GM18499 (cell line): ENCODE measurements at regions not wholly inside any gene's neighbourhood (a gene's known extent, or its start where the extent isn't known, plus 50 kb on each side); places are given as distances from the start of the nearest gene placed in this dataset.
"Not testable (repeated sequence)": the region's sequence is repeated elsewhere in the genome, so short reads cannot be mapped to it uniquely, and the experiment has no call there.

Experiments
- ATAC-seq: cut with Tn5 transposase; IDR thresholded peaks from one replicate; pipeline ENCODE4 v1.9.1; 2021; ENCODE audit warnings: moderate number of reproducible peaks; ENCODE audit not compliant: insufficient read depth, unreplicated experiment

DNA sequence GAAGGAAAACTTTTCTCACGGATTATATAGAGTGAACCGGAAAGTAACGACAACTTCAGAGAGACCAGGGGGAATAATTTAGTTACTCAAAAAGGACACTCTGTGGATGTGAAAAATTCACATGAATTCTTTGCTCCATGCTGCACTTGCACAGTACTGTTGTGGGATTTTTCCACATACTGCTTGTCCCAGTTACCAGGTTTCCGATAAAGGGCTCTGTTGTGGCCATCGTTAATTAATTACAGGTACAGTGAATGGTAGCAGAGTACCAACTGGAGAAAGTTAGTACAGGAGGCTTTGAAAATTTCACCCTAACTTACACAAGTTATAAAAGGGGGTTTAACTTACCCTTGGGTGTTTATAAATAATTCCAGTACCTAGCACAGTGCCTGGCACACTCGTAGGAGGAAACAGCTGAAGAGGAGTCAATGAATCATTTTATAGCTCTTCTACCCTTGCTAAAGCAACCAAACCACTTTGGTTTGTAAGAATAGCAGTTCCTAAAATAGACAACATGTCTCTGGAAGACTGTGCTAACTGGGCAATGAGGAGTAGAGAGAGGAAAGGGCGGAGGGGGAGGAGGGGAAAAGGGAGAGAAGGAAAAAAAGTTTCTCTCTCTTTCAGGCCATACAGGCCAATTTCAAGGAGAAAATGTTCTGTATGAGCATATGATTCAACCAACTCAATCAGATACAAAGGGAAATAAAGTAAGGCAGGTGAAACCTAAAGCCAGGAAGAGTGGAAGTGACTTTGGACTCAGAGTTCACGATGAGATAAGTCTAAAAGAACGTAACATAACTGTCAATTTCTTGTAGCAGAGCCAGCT lies 98.3 kb upstream of the MAGI3 start:
- ATAC-seq = no peak

DNA sequence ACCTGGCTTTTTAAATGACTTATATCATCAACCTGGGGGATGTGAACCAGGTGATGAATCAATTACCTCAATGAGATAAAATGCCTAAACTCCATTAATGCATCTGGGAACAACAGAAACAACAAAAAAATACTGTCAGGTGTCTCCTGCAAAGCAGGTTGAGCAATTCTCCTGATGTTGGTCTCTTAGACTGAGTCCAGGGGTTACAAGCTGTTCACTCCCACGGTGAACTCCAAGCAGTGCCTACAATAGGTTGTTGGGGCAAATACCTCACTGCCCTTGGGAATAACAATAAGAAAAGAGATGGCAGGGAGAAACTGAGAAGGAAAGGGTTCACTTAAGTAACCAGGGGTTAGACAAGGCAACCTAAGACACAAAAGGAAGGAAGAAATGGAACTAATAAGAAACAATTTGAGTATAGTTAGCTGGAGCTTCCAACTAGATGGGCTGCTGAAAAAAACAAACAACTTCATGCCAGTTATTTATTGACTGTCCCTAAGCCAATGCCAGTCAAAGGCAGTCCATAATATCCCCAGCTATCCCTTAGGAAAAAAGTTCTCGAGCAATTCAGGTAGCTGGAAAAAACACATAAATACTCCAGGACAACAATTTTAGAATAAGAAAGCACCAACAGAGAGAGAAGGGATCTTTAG lies 97.6 kb upstream of the MAGI3 start:
- no peak for ATAC-seq

DNA sequence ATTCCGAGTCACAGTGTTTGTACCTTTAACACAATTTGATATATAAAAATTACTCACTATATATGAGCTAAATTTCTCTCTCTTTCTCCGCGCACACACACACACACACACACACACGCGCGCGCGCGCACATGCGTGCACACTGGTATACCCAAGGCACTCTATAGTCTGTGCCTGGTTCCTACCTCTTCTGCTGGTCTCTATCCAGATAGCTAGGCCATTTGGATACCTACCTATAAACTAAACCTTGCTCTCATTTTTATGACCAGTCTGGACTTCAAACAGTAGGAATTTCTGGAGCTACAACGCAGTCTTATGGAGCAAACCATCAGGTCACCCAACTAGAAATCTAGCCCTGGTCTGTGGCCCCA lies 97.1 kb upstream of the MAGI3 start:
- ATAC-seq = no peak

DNA sequence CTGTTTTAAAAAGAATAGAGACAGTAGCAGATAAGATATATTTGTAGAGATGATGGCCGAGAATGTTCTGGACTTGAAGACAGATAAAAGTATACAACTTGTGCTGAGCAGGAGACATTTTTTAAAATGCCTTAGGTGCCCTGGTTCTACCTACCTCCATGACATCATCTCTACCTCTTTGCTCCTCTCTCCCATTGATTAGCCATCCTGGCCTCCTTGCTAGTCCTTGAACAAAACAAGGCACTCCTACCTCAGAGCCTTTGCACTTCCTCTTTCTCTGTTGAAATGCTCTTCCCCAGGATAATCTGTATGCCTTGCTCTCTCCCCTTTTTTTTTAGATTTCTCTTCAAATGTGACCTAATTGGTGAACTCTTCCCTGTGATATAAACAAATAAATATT lies 92.6 kb upstream of the MAGI3 start:
- ATAC-seq = no peak

DNA sequence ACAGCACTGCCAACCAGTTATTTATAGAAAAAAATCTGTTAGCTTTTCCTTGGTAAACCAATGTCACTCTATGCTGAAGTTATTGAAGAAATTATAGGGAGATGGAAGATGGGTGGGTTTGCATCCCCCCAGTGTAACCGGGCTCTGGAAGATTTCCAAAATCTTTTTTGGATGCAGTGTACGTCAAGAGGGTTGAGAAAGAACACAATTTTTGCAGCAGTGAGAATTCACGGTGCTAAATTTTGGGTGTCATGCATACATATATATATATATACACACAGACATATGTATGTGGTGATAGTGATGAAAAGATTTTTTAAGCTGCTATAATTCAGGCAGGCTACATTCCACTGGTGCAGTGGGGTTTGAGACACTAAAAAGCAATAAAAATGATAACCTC lies 91.4 kb upstream of the MAGI3 start:
- ATAC-seq = no peak

DNA sequence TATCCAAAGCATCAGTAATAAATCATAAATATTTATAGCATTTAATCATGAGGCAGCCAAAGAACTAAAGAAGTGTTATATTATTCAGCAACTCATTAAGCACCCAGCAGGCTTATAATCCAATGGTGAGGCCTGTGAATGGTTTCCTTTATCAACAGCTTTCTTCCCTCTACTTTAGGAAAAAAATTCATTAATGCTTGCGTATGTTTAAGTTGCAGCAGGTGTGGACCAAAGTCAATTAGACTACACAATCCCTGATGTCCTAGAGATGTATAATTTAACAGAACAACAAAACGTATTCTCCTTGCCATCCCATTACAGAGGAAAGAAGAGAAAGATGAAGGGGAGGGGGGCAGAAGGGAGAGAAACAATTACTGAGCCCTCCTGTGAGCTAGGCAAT lies 87.7 kb upstream of the MAGI3 start:
- ATAC-seq = no peak

DNA sequence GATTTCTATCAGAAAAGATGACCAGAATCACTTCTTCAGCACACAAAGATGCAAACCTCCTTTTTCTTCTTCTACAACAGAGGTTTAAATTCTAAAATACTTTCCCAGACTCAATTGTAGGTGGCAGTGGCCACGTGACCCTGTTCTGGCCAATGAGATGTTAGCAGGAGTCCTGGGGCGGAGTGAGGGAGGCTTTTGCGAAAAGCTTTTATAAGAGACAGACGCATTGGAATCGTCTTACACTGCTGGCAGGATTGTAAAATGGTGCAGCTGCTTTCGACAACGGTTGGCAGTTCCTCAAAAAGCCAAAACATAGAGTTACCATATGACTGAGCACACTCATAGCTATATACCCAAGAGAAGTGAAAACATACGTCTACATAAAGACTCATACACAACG lies 87.0 kb upstream of the MAGI3 start:
- no peak for ATAC-seq

DNA sequence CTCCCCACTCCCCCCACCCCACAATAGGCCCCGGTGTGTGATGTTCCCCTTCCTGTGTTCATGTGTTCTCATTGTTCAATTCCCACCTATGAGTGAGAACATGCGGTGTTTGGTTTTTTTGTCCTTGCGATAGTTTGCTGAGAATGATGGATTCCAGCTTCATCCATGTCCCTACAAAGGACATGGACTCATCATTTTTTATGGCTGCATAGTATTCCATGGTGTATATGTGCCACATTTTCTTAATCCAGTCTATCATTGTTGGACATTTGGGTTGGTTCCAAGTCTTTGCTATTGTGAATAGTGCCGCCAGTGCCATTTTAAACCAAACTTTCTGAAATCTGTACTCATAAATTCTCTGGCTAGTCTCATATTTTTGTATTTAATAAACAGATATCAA lies 85.3 kb upstream of the MAGI3 start:
- not testable (repeated sequence) for ATAC-seq

DNA sequence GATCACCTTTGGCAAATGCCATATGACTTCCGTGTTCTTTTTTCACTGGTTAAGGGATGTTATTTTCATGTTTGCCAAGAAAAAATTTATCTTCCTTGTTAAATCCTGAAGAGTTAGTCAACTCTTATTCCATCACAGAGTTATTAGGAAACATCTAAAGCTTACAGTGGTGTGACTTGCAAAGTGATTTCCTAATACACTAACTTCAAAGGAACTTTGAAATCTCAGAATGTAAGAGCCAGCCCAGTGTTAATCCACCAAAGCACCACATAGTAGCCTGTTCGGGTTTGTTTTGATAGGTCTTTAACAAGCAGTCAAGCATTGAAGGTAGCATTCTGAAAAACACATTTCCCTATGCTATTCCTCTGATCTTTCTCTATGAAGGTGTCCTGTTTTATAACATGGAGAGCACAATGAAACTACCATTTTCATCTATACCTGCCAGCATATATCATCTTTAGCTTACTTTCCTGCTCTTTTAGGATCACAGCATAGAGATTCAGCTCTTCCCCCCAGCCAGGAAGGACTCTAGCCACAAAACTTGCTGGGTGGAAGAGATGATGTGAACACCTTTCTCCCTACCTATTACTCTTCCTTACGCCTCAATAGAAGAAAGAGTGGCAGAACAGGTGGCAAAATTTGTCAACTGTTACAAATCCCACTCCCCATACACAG lies 82.4 kb upstream of the MAGI3 start:
- no peak for ATAC-seq

DNA sequence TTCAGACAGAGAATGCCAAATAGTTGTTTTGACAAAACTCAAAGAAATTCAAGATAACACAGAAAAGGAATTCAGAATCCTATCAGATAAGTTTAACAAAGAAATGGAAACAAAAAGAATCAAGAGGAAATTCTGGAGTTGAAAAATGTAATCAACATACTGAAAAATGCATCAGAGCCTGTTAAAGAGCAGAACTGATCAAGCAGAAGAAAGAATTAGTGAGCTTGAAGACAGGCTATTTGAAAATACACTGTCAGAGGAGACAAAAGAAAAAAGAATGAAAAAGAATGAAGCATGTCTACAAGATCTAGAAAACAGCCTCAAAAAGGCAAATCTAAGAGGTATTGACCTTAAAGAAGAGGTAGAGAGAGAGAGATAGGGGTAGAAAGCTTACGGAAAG lies 77.7 kb upstream of the MAGI3 start:
- not testable (repeated sequence) for ATAC-seq

DNA sequence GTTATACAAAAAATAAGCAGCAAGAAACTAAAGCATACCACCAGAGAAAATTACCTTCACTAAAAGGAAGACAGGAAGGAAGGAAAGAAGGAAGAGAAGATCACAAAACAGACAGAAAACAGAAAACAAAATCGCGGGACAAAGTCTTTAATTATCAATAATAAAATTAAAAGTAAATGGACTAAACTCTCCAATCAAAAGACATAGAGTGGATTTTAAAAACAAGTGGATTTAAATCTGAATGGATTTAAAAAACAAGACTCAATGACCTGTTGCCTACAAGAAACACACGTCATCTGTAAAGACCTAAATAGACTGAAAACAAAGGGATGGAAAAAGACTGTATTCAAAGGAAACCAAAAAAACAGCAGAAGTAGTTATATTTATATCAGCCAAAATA lies 75.7 kb upstream of the MAGI3 start:
- no peak for ATAC-seq

DNA sequence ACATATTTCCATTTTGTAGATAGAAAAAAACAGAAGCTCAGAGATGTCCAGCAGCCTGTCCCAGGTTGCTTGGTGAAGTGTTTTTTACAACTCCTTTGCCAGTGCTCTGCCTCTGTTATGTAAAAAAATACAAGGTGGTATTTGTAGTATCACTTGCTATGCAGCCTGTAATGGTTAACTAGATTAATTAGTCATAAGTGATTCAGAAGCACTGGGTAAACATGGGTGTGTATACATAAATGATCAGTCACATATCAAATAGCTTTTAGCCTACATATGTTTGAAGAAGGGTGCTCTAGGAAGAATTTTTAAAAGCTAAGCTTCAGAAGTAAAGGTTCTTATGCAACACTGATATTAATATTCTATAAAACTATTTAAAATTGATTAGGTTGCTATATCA lies 70.0 kb upstream of the MAGI3 start:
- ATAC-seq = no peak

DNA sequence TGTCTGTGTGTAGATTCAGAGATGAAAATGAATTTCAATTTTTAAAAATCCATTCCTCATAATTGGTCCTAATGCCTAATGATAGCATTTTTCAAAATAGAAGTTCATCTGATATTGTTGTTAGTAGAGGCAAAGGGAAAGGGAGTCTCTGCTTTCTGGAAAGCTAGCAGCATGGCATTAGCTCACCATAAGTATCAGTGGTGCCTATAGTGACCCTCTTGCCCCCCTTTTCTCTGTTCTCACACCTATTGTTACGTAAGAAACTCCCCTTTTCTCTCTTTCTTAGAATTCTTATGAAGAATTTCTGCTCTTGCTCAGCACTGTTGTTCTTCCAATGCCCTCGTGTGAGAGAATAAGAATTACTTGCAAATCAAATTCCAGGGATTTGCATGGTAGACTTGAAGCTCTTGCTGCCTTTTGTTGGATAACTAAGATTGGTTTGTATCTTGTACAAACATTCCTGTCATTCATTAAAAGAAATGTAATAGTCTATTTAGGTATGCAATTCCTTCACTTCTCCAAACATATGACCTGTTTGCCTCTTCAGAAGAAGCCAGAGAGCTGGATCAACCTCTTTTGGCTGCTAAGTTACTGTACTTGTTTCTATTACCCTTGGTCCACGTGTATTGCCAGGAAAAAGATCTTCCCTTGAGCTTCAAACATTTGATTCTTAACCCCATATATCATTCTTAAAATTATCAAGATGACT lies 69.2 kb upstream of the MAGI3 start:
- no peak for ATAC-seq

DNA sequence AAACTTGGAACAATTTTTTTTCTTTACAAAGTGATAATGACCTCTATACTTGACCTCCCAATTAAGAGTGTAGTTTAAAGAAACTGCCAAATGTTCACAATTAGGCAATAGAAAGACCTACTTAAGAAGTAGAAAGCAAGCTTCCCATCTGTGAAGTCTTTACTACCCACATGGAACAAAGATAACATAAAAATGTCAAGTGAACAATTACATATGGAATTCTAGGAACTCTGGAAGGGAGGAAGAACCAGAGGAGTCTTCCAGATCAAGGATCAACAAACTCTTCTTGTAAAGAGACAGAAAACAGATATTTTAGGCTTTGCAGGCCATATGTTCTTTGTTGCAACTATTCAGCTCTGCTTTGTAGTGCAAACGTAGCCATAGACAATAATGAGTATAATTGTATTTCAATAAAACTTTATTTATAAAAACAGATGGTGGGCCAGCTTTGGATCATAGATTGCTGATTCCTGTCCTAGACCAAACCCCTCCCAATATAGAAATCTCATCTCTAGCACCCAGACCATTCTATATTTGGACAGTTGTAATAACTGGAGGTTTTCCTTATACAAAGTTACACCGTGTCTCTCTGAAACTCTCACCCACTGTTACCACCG lies 68.4 kb upstream of the MAGI3 start:
- ATAC-seq = no peak

DNA sequence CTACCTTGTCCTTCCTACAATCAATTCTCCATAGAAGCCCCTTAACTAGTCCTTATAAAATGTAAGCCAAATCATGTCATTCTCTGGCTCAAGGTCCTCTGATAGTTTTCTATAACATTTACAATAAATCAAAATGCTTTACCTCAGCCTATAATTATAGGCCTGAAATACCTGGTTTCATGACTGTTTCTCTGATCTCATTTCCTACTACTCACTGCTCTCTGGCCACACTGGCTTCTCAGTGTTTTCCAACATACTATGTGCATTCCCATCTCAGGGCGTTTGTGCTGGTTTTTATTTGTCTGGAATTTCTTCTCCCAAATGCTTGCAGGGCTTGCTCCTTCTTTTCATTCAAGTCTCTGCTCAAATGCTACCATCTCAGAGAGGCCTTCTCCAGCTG lies 67.9 kb upstream of the MAGI3 start:
- ATAC-seq = no peak

DNA sequence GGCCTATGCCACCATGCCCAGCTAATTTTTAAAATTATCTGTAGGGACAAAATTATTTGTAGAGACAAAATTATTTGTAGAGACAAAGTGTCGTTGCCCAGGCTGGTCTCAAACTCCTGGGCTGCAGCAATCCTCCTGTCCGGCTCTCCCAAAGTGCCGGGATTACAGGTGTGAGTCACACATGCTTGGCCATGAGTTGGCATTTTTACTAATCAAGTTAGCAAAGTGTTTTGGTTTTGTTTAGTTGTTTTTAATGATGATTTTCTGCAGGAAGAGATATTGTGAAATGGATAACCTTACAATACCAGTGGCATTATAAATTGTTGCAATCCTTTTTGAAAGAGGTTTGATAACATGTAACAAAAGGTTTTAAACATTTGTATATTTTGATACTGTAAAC lies 65.3 kb upstream of the MAGI3 start:
- no peak for ATAC-seq

DNA sequence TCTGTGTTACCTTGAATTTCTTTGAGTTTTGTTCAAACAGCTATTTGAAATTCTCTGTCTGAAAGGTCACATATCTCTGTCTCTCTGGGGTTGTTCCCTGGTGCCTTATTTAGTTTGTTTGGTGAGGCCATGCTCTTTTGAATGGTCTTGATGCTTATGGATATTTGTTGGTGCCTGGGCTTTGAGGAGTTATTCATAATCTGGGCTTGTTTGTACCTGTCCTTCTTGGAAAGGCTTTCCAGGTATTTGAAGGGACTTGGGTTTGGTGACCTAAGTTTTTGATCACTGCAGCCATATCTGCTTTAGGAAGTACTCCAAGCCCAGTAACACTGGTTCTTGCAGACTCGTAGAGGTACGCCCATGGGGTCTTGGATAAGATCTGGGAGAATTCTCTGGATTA lies 63.3 kb upstream of the MAGI3 start:
- ATAC-seq = no peak

DNA sequence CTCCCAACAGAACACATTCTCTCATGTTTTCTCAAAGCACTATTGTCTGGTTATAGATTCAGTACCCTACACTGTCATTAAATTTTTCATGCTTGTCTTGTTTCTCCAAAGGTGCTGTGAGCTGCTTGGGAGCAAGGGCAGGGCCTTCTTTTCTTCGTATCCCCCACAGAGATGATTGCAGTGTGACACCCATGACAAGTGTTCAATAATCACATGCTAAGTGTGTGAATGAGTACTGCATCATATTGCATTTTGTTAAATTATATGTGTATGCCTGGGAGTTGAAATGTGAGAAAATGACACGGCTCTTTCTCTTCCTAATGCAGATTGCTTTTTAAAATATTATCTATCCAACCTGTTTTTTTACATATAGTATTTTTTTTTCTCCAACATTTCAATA lies 57.3 kb upstream of the MAGI3 start:
- ATAC-seq = no peak

DNA sequence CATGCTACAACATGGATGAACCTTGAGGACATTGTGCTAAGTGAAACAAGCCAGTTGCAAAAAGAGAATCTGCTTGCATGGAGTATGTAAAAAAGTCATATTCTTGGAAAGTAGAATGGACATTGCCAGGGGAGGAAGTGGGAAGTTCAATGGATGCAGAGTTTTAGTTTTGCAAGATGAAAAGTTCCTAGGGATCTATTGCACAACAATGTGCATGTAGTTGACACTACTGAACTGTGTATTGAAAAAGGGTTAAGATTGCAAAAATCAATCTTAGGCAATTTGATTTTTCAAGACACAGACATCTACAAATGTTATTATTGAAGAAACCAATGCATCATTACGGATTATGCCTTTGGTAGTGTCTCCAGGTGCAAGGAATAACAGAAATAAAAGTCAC lies 50.3 kb upstream of the MAGI3 start:
- ATAC-seq = no peak
